Right lobe of liver (tissue), 6 donors: ENCODE measurements at regions not wholly inside any gene's neighbourhood (a gene's known extent, or its start where the extent isn't known, plus 50 kb on each side); places are given as distances from the start of the nearest gene placed in this dataset.
A peak's percentile ranks its signal among the peaks of the same experiment; 100 is the strongest.

Experiments
- ATAC-seq, 4 donors: fragments of 200-7000 bp; cut with Tn5 transposase; one replicate each; pipeline ENCODE4 v1.9.1; 2020; ENCODE audit warnings: mild to moderate bottlenecking in 4 of 4, moderate library complexity in 4 of 4
- DNase-seq, 3 donors: peaks; one replicate each; pipeline ENCODE4 v3.0.0-alpha.2; 2020
- H3K27ac ChIP-seq, 3 donors: fragments of 200-600 bp; one replicate each; pipeline ENCODE4 v1.8.0; 2022
- H3K27me3 ChIP-seq, 2 donors: fragments of 200-600 bp; one replicate each; pipeline ENCODE4 v1.8.0; 2022
- H3K36me3 ChIP-seq, 4 donors: fragments of 200-600 bp; sonication (generic) in 1 of 4; one replicate each; pipeline versions ENCODE4 v1.5.1 to v1.8.0; 2017 to 2022; ENCODE audit warnings: control low read depth in 1 of 4
- H3K4me1 ChIP-seq, 4 donors: fragments of 200-600 bp; sonication (generic) in 1 of 4; one replicate each; pipeline versions ENCODE4 v1.5.1 to v1.8.0; 2017 to 2022; ENCODE audit warnings: control low read depth in 1 of 4
- H3K4me3 ChIP-seq, 3 donors: fragments of 200-600 bp; one replicate each; pipeline ENCODE4 v1.8.0; 2022
- H3K9me3 ChIP-seq, 4 donors: fragments of 200-600 bp; sonication (generic) in 1 of 4; one replicate each; pipeline versions ENCODE4 v1.5.1 to v1.8.0; 2017 to 2022; ENCODE audit warnings: control low read depth in 1 of 4
- CTCF ChIP-seq, 4 donors: fragments of 200-600 bp in 3 of 4; fragments of 450-650 bp in 1 of 4; IDR thresholded peaks; one replicate each; pipeline versions ENCODE4 v1.5.1 to v1.8.0; 2016 to 2022; ENCODE audit warnings: antibody characterized with exemption in 4 of 4, mild to moderate bottlenecking in 2 of 4
- POLR2A ChIP-seq: fragments of 450-650 bp; IDR thresholded peaks from one replicate; pipeline ENCODE4 v1.6.1; 2017; ENCODE audit warnings: antibody characterized with exemption, mild to moderate bottlenecking
- WGBS: methylation state at CpG from one replicate; pipeline ENCODE4 v1.1.6; 2018; ENCODE audit warnings: low coverage, low lambda C conversion rate; ENCODE audit not compliant: insufficient coverage; ENCODE audit errors: missing lambda C conversion rate; 5-methylcytosine and 5-hydroxymethylcytosine counted together
- intact Hi-C, 2 donors: fragments of 100-400 bp; cut with DNase I; formaldehyde crosslinking; loops; one replicate each; pipeline versions ENCODE4 v1.11.2 to v1.14.1; 2022
- donor health status: DM: no; HTN: yes; CAD: no.
- donor health status: DM: no; HTN: no; CAD: no.
- donor health status: DM: no; HTN: no; CAD: no.
- donor health status: DM: no; HTN: yes; CAD: no.
- donor health status: DM: no; HTN: yes; CAD: no.

- Histone ChIP-seq H3K27me3 (peaks cover 0 to 4% of the 10 kb centered on the region in 2 donors), H3K9me3 (no peaks in the 10 kb centered on the region), H3K4me1 (no peaks in the 10 kb centered on the region), H3K36me3 (no peaks in the 10 kb centered on the region), H3K4me3 (no peak overlapping the region), H3K27ac (no peak overlapping the region)
- ATAC-seq (no peak), DNase-seq (no peak)
- TF ChIP-seq CTCF (IDR thresholded peaks at IDR 0.05) (no peak), POLR2A (no peak)
- 7% methylated on average over 3 of the region's 3 CpGs for WGBS
- intact Hi-C loops: no loop called here
Measured at GRCh38 chr9:18183974-18184373, 290.0 kb upstream of the ADAMTSL1 start.

- DNase-seq (peak in 1 of 3 donors; percentile 17), ATAC-seq (peak in 3 of 4 donors; percentile 36 to 76 (median 47))
- no peak overlapping the region for H3K4me3 ChIP-seq
- intact Hi-C loops: no loop called here
- peaks cover 0 to 4% of the 10 kb centered on the region in 2 donors for H3K27me3 ChIP-seq
- H3K36me3 ChIP-seq: no peaks in the 10 kb centered on the region
- H3K4me1 ChIP-seq: no peaks in the 10 kb centered on the region
- no peak for TF ChIP-seq POLR2A
- TF ChIP-seq CTCF (IDR thresholded peaks at IDR 0.05): no peak
- no peak overlapping the region for H3K27ac ChIP-seq
- 44% methylated on average over 4 of the region's 4 CpGs for WGBS
- no peaks in the 10 kb centered on the region for H3K9me3 ChIP-seq
Measured at GRCh38 chr9:18184401-18184800, 289.6 kb upstream of the ADAMTSL1 start.

GRCh38 chr9:18185196-18185595, 288.8 kb upstream of the ADAMTSL1 start:
- no peak overlapping the region for H3K4me3 ChIP-seq
- peaks cover 0 to 4% of the 10 kb centered on the region in 2 donors for H3K27me3 ChIP-seq
- DNase-seq (no peak), ATAC-seq (no peak)
- WGBS: 43% methylated on average over 2 of the region's 2 CpGs
- intact Hi-C loops: no loop called here
- TF ChIP-seq CTCF (IDR thresholded peaks at IDR 0.05) (no peak), POLR2A (no peak)
- H3K36me3 ChIP-seq: no peaks in the 10 kb centered on the region
- H3K9me3 ChIP-seq: no peaks in the 10 kb centered on the region
- peaks cover 0 to 7% (median 0%) of the 10 kb centered on the region in 4 donors for H3K4me1 ChIP-seq
- no peak overlapping the region for H3K27ac ChIP-seq

GRCh38 chr9:18188971-18189370, 285.0 kb upstream of the ADAMTSL1 start:
- TF ChIP-seq CTCF (IDR thresholded peaks at IDR 0.05): no peak
- TF ChIP-seq POLR2A: no peak
- Histone ChIP-seq H3K27me3 (peaks cover 0 to 10% of the 10 kb centered on the region in 2 donors), H3K36me3 (no peaks in the 10 kb centered on the region), H3K4me3 (no peak overlapping the region), H3K4me1 (peaks cover 0 to 18% (median 5%) of the 10 kb centered on the region in 4 donors), H3K27ac (no peak overlapping the region), H3K9me3 (no peaks in the 10 kb centered on the region)
- WGBS: 67% methylated on average over 4 of the region's 4 CpGs
- ATAC-seq (no peak), DNase-seq (no peak)
- intact Hi-C loops: no loop called here
